ENCODE measurements at regions not wholly inside any gene's neighbourhood (a gene's known extent, or its start where the extent isn't known, plus 50 kb on each side); places are given as distances from the start of the nearest gene placed in this dataset.

GRCh38 chr10:93171837-93172236 is 98.1 kb downstream of the CYP26A1 start:
- CTCF ChIA-PET = no interaction called here
- no peak for TF ChIP-seq CTCF (IDR thresholded peaks at IDR 0.05; ENCODE audit: insufficient read depth in 1 of 2, low read depth in 1 of 2, low read length in 1 of 2, severe bottlenecking in 1 of 2, unreplicated experiment in 1 of 2)
- peaks cover 9% of the 10 kb centered on the region; the same call in 1 of the 2 replicates for H3K9me3 ChIP-seq
- Mint-ChIP-seq H3K9me3 (ENCODE audit: unreplicated experiment) (peaks cover 13% of the 10 kb centered on the region), H3K27ac (ENCODE audit: unreplicated experiment) (no peak overlapping the region), H3K4me1 (ENCODE audit: low read depth, unreplicated experiment) (no peaks in the 10 kb centered on the region), H3K36me3 (ENCODE audit: insufficient read depth, unreplicated experiment) (no peaks in the 10 kb centered on the region), H3K4me3 (ENCODE audit: unreplicated experiment) (no peak overlapping the region), H3K27me3 (ENCODE audit: insufficient read depth, unreplicated experiment) (no peaks in the 10 kb centered on the region)
- DNase-seq = no peak
- H3K27me3 ChIP-seq (replicated peaks; ENCODE audit: control insufficient read depth, insufficient read depth, low read length) = no peaks in the 10 kb centered on the region
- H3K36me3 ChIP-seq (ENCODE audit: control insufficient read depth, insufficient read depth, low read length) = no peaks in the 10 kb centered on the region
- intact Hi-C loops (cut with micrococcal nuclease; ENCODE audit: unreplicated experiment) = no loop called here
- no peak overlapping the region for H3K4me3 ChIP-seq (ENCODE audit: low read depth, low read length)
- H3K4me1 ChIP-seq = peaks cover 14% of the 10 kb centered on the region; the same call in 1 of the 2 replicates
- no TSS peak for BruUV-seq (replicated peaks)
- POLR2A ChIA-PET = no interaction called here

- DNase-seq = no peak
- no TSS peak for BruUV-seq (replicated peaks)
- Histone ChIP-seq H3K36me3 (ENCODE audit: control insufficient read depth, insufficient read depth, low read length) (no peaks in the 10 kb centered on the region), H3K9me3 (peaks cover 9% of the 10 kb centered on the region; the same call in 1 of the 2 replicates), H3K27me3 (replicated peaks; ENCODE audit: control insufficient read depth, insufficient read depth, low read length) (no peaks in the 10 kb centered on the region), H3K4me3 (ENCODE audit: low read depth, low read length) (no peak overlapping the region), H3K4me1 (peaks cover 14% of the 10 kb centered on the region; the same call in 1 of the 2 replicates)
- ChIA-PET CTCF (no interaction called here), POLR2A (no interaction called here)
- H3K27ac Mint-ChIP-seq (ENCODE audit: unreplicated experiment) = no peak overlapping the region
- H3K4me1 Mint-ChIP-seq (ENCODE audit: low read depth, unreplicated experiment) = no peaks in the 10 kb centered on the region
- no peak for TF ChIP-seq CTCF (IDR thresholded peaks at IDR 0.05; ENCODE audit: insufficient read depth in 1 of 2, low read depth in 1 of 2, low read length in 1 of 2, severe bottlenecking in 1 of 2, unreplicated experiment in 1 of 2)
- no peaks in the 10 kb centered on the region for H3K36me3 Mint-ChIP-seq (ENCODE audit: insufficient read depth, unreplicated experiment)
- H3K9me3 Mint-ChIP-seq (ENCODE audit: unreplicated experiment) = peaks cover 13% of the 10 kb centered on the region
- no peak overlapping the region for H3K4me3 Mint-ChIP-seq (ENCODE audit: unreplicated experiment)
- intact Hi-C loops (cut with micrococcal nuclease; ENCODE audit: unreplicated experiment) = no loop called here
- H3K27me3 Mint-ChIP-seq (ENCODE audit: insufficient read depth, unreplicated experiment) = no peaks in the 10 kb centered on the region
Measured at GRCh38 chr10:93173967-93174845, 100.5 kb downstream of the CYP26A1 start.

- no peak overlapping the region for H3K4me3 ChIP-seq (ENCODE audit: low read depth, low read length)
- H3K36me3 ChIP-seq (ENCODE audit: control insufficient read depth, insufficient read depth, low read length) = no peaks in the 10 kb centered on the region
- Mint-ChIP-seq H3K27me3 (ENCODE audit: insufficient read depth, unreplicated experiment) (no peaks in the 10 kb centered on the region), H3K9me3 (ENCODE audit: unreplicated experiment) (peaks cover 4% of the 10 kb centered on the region), H3K36me3 (ENCODE audit: insufficient read depth, unreplicated experiment) (no peaks in the 10 kb centered on the region), H3K4me1 (ENCODE audit: low read depth, unreplicated experiment) (no peaks in the 10 kb centered on the region), H3K27ac (ENCODE audit: unreplicated experiment) (no peak overlapping the region), H3K4me3 (ENCODE audit: unreplicated experiment) (no peak overlapping the region)
- POLR2A ChIA-PET = no interaction called here
- peaks cover 14% of the 10 kb centered on the region; the same call in 1 of the 2 replicates for H3K4me1 ChIP-seq
- no TSS peak for BruUV-seq (replicated peaks)
- no peaks in the 10 kb centered on the region for H3K27me3 ChIP-seq (replicated peaks; ENCODE audit: control insufficient read depth, insufficient read depth, low read length)
- peaks cover 2% of the 10 kb centered on the region; the same call in 1 of the 2 replicates for H3K9me3 ChIP-seq
- TF ChIP-seq CTCF (IDR thresholded peaks at IDR 0.05; ENCODE audit: insufficient read depth in 1 of 2, low read depth in 1 of 2, low read length in 1 of 2, severe bottlenecking in 1 of 2, unreplicated experiment in 1 of 2) = no peak
- no peak for DNase-seq
- CTCF ChIA-PET = no interaction called here
- intact Hi-C loops (cut with micrococcal nuclease; ENCODE audit: unreplicated experiment) = loop anchor here (1.0 kb wide), 1 partner anchor 51 kb away; no protein-coding TSS in a partner anchor
Measured at GRCh38 chr10:93175490-93175889, 101.8 kb downstream of the CYP26A1 start.
